HG03521 (cell line): ENCODE measurements at regions not wholly inside any gene's neighbourhood (a gene's known extent, or its start where the extent isn't known, plus 50 kb on each side); places are given as distances from the start of the nearest gene placed in this dataset.

ENCODE experiments used
- ATAC-seq: cut with Tn5 transposase; IDR thresholded peaks from one replicate; pipeline ENCODE4 v1.9.1; 2021; ENCODE audit warnings: mild to moderate bottlenecking, moderate library complexity; ENCODE audit not compliant: unreplicated experiment

DNA sequence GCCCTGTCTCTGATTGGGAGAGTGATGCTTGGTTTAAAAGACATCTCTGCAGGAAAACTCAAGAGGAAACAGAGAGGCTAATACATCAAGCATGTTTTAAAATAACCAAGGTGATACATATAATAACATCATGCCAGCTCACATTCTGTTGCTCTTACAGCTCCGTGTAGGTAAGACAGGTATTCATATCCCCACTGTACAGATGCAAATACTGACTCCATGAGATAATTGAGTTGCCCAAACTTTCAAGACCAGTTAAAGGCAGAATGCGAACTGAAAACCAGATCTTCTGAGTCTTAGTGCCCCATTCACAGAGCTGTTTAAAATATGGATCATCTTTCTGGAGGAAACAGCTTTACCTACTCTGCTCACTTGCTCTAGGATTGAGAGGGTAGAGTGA is 214.0 kb downstream of the PIK3R1 start:
- no peak for ATAC-seq

DNA sequence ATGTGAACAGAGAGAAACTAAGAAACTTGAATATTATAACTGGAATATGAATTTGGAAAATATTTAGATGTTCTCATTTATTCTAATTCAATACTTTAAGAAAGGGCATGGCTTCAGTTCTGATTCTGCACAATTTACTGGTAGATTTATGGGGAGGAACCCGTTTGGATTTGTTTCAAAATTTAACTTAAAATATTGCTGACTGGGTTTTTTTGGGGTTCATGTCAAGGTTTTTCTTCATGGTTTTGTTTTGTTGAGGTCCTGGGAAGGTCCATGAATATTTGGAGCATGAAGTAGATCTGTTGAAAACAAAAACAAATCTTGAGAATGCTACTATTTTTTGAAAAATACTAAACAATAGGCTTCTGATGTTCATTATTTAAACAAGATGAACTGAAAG is 214.7 kb downstream of the PIK3R1 start:
- no peak for ATAC-seq

DNA sequence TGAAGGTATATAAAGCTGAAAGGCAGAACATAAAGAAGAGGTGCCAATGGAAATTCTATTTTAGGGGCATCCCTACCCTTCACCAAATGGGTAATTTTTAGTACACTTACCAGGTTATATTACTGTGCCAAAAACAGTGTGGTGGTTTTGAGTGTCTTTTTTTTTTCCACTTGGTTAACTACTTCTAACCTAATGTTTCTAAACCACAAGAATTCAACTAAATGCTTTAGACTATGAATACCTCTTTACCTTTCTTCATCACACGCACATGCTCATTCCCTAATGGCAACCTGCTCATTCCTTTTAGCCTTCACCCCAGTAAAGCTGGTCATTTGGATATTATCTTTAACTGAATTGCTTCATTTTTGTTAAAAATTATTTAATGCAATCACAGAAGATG is 215.6 kb downstream of the PIK3R1 start:
- ATAC-seq: no peak

- no peak for ATAC-seq
Observed at GRCh38 chr5:68431601-68432337, 216.2 kb downstream of the PIK3R1 start.

- no peak for ATAC-seq
Observed at GRCh38 chr5:68432682-68433081, 217.1 kb downstream of the PIK3R1 start.

GRCh38 chr5:68433526-68433922 is 218.0 kb downstream of the PIK3R1 start:
- no peak for ATAC-seq

GRCh38 chr5:68433923-68434879 is 218.6 kb downstream of the PIK3R1 start:
- peak; percentile 96 for ATAC-seq

DNA sequence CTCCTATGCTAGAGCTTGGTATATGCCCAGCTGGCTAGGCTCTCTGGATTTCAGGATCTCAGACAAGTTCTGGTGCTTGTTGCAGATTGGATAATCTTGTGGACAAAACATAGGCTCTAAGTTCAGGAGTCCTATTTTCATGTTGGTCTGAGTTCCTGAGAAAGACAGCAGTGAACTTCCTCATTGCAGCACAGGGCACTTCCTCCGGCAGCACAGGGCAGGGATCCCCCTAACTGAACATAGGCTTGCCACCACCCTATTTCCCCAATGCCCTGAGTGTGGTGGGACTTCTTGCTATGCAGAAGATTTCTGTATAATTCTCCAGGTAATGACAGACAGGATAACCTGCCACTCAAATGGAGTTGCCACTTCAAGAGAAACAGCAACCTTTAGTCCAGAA is 220.1 kb downstream of the PIK3R1 start:
- no peak for ATAC-seq

GRCh38 chr5:68436686-68437520 is 221.3 kb downstream of the PIK3R1 start:
- no peak for ATAC-seq

GRCh38 chr5:68438876-68439275 is 223.3 kb downstream of the PIK3R1 start:
- ATAC-seq: no peak

DNA sequence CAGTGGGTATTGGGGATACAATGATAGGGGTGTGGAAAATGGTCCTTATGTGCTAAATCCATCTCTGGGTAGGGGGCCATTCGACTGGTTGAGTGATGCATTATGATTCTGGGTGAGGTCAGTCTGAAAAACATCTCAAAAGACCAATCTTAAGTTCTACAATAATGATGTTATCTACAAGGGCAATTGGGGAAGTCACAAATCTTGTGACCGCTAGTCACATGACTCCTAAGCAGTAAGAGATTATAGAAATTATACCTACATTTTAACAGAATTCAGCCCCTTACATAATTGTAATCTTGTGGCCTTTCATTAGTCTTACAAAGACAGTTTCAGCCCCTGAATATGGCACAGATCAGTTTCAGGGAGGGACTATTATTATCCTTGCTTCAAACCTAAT is 224.7 kb downstream of the PIK3R1 start:
- no peak for ATAC-seq

DNA sequence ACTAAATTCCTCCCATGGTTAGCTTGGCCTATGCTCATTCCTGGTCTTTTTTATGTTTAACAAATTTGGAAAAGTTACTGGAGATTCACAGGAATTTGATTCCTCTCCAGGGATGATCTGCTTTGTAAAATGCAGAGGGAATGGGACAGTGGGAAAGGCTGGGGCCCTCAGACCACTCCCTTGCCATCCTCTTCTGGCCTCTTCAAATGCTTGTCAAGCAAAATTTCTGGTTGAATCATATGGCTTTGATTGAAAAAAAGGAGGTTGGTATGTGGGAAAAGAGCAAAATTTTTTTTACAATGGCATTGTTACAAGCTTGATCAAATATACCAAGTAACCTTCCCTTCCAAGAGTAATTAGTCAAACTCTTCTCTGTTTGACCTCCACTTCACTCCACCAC is 225.1 kb downstream of the PIK3R1 start:
- ATAC-seq: no peak

DNA sequence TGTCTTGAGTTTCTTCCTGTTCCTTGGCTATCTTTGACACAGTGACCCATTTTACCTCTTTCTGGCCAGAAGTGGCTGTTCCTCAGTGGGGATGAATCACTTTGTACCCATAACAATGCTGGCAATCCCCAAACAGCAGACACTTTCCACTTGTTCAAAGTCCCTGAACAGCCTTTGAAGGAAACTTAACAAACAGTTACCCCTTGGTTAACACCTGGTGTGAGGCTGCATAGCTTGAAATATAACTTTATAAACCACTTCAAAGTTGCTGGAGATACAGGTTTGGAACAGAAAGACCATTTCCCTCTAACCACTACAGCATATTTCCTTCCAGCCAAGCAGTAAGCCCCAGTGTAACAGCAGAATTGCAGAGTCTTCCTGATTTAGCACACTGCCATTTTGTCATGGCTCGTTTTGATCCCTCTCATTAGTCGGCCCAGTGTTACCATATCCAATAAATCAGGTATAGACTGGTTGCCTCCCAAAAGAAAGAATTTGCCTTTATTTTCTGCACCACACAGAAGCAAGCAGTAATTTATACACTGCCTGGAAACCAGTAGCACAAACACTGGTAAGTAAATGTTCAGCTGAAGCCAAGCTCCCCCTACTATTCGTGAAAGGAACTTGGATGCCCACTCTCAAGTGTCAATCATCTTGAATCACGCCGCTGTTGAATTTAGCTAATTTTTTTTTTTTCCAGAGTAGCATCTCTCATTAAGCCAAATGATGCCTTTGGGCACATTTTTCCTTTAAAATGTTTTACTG is 225.9 kb downstream of the PIK3R1 start:
- ATAC-seq: no peak

- no peak for ATAC-seq
Observed at GRCh38 chr5:68443091-68443490, 227.5 kb downstream of the PIK3R1 start.

GRCh38 chr5:68444048-68444447 is 228.5 kb downstream of the PIK3R1 start:
- ATAC-seq: no peak

DNA sequence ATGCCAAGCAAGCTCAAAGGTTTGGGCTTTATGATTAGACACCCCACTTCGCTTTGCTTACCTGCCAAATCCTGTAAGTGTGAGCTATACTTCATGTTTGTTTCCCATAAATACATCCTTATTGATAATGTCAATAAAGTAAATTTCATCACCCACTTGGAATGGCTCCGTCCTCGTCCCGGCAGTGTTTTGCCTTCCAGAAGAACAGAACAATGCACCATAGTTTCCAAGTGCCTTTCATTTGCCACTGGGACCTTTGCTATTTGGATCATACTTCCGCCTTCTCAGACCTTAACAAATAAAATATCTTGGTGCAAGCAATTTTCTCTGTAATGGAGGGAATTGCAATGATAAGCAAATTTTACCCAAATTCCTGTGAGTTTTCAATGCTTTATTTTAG is 229.3 kb downstream of the PIK3R1 start:
- no peak for ATAC-seq

- no peak for ATAC-seq
Observed at GRCh38 chr5:68445257-68446069, 229.9 kb downstream of the PIK3R1 start.

DNA sequence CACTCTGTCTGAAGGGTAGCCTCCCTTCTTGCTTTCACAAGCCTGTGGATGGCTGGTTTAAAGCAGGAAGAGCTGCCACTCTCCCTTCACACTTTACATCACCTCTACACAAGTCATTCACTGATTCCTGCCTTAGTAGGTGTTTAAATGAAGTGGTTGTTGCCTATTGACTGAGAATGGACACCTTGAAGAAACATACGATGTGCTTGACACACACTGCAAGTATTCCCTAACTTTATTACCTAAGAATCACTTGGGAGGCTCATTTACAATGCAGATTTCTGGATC is 230.5 kb downstream of the PIK3R1 start:
- ATAC-seq: no peak

DNA sequence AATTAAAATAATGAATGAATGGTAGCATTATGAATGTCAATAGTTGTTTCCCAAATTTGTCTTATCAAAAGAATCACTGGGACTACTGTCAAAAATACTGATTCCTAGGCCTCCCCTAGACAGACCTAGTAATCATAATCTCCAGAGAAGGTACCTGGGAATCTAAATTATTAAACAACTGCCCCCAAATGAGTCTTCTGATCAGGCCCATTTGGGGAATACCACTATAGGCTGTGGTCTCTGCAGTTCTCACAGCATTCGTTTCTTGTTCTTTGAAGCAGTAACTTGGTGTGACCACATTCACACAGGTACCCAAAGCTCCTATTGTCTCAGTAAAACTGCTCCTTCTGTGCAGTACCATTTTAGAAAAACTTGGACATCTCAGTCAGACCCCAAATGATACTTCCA is 230.9 kb downstream of the PIK3R1 start:
- ATAC-seq: peak; percentile 65
